ENCODE measurements at regions not wholly inside any gene's neighbourhood (a gene's known extent, or its start where the extent isn't known, plus 50 kb on each side); places are given as distances from the start of the nearest gene placed in this dataset.
"Not testable (repeated sequence)": the region's sequence is repeated elsewhere in the genome, so short reads cannot be mapped to it uniquely, and the experiment has no call there.

DNA sequence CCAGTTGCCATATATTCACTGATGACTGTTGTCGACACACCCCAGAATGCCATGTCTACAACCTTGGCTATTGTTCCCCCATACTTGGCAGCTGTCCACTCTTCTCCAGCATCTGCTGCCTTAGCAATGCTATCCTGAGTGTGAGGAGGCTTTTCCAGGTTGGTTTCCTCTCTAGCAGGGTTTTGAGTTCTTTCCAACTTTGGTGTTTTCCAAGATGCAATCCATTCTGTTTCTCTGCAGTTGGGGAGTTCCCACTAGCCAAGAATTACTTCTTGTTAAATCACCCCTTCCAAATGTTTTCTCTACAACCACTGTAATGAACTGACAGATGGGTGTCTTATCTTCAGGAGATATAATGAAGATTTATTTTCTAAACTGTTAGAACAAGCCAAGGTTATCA is 617.4 kb downstream of the CCSER2 start:
- DNase-seq: no peak

DNA sequence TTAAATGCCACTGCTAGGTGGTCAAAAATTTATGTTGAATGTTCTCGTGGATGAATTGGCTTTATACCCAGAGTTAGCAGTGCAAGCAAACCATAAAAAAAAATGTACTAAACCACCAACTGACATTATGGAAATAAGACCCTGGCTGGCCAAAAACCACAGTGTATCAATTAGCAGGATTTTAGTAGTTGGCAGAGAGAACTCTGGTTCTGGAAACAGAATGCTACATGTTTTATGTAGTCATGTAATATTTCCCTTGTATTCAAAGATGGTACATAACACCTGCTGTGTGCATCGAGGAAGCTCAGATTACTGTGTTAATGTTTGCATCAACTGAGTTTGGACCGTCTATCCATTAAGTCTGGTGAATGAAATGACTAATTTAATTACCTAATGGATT is 618.5 kb downstream of the CCSER2 start:
- DNase-seq: peak; percentile 32

DNA sequence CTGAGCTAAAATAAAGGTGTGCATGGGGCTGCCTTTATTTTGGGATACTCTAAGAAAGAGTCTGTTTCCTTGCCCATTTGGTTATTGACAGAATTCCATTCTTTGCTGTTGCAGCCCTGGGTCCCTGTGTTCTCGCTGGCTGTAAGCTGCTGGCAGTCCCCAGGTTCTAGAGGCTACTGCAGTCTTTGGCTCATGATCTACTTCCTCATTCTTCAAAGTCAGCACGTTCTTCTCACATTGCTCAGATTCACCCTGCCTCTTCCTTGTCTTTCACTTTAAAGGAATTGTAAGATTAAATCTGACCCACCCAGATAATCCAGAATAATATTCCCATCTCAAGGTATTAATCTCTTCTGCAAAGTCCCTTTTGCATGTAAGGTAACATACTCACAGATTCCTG is 620.3 kb downstream of the CCSER2 start:
- no peak for DNase-seq

DNA sequence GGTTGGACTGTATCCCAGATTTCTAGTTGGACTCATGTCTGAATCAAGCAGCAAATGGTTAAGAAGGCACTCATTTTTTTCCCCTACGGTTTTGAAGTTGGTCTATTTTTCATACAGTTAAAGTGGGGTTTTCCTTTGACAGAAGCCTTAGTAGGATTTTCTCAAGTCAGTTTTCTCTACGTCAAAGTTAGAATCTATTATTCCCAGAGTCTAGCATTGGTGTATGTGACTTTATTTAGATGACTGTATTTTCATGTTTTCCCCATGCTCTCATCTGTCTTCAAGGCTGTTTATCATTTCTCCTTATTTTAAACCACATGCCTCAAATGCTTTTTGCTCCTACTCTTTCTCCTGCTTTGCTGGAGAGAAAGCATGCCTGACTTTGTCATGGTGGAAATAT is 623.2 kb downstream of the CCSER2 start:
- DNase-seq: no peak

DNA sequence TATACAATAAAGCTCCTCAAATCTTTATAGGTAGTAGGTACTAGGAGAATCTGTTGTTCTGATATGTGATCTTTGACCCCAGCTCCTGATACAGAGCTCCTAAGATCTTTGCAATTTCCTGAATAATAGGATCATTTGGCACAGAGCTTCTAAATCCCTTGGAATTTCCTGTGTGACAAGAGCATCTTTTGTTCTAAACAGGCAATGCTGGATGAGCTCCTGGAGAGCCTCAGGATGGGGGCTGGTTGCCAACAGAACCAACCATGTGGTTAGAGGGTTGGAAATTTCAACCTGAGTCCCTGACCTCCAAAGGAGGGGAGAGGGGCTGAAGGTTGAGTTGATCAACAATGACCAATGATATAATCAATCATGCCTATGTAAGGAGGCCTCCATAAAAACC is 629.0 kb downstream of the CCSER2 start:
- DNase-seq: no peak

GRCh38 chr10:84965468-84965867 is 637.1 kb downstream of the CCSER2 start:
- no peak for DNase-seq

GRCh38 chr10:84966708-84967441 is 638.5 kb downstream of the CCSER2 start:
- DNase-seq: no peak

GRCh38 chr10:84969297-84969696 is 640.9 kb downstream of the CCSER2 start:
- not testable (repeated sequence) for DNase-seq

DNA sequence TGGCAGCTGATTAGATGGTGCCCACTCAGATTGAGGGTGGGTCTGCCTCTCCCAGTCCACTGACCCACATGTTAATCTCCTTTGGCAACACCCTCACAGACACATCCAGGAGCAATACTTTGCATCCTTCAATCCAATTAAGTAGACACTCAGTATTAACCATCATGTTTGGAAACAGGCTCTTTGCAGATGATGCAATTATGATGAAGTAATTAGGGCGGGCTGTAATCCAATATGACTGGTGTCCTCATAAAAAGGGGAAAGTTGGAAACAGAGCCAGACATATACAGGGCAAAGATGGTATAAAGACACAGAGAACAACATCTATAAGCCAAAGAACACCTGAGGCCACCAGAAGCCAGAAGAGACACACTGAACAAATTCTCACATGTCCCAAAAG is 658.6 kb downstream of the CCSER2 start:
- no peak for DNase-seq

DNA sequence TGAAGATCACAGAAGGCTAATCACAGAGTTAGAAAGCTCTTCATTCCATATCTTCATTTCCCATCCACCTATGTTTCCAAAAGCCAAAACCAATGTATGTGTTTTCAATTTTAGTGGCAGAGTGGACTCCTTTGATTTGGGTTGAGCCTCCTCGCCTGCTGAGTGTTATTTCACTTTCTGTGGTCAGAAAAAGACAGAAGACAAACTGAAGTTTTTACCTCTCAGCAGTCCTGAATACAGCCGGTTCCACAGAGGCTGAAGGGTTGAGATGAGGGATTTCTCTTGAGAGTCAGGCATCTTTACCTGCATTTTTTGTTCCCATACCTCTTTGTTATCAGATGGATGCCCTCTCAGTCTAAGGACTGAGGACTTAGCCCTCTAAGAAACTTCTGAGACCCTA is 659.6 kb downstream of the CCSER2 start:
- DNase-seq: no peak

DNA sequence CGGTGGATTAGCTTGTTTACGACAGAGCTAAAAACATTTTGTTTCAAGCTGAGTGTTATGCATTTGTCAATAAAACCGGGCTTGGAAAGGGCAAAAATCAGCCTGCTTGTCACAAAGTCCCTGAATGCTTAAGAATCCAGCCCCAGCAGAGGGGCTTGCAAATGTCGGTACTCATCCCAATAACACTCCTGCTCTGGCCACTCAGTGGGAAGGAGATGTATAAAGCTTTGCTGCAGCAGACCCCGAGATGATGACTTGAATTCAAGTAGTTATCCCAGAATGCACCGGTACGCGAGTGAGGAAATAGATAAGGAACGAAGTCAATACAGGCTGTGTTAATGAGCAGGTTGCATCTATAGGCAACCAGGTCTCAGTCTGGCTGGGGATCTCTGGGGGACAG is 662.3 kb downstream of the CCSER2 start:
- DNase-seq: no peak

GRCh38 chr10:84991301-84991700 is 662.9 kb downstream of the CCSER2 start:
- DNase-seq: no peak

- no peak for DNase-seq
These were observed 665.1 kb downstream of the CCSER2 start for GRCh38 chr10:84993251-84994035.

- DNase-seq: no peak
These were observed 666.3 kb downstream of the CCSER2 start for GRCh38 chr10:84994722-84995121.

GRCh38 chr10:84996580-84996979 is 668.2 kb downstream of the CCSER2 start:
- no peak for DNase-seq

- DNase-seq: no peak
These were observed 669.5 kb downstream of the CCSER2 start for GRCh38 chr10:84997870-84998269.

GRCh38 chr10:84999929-85000328 is 671.5 kb downstream of the CCSER2 start:
- DNase-seq: no peak

- DNase-seq: no peak
These were observed 674.7 kb downstream of the CCSER2 start for GRCh38 chr10:85003083-85003482.

DNA sequence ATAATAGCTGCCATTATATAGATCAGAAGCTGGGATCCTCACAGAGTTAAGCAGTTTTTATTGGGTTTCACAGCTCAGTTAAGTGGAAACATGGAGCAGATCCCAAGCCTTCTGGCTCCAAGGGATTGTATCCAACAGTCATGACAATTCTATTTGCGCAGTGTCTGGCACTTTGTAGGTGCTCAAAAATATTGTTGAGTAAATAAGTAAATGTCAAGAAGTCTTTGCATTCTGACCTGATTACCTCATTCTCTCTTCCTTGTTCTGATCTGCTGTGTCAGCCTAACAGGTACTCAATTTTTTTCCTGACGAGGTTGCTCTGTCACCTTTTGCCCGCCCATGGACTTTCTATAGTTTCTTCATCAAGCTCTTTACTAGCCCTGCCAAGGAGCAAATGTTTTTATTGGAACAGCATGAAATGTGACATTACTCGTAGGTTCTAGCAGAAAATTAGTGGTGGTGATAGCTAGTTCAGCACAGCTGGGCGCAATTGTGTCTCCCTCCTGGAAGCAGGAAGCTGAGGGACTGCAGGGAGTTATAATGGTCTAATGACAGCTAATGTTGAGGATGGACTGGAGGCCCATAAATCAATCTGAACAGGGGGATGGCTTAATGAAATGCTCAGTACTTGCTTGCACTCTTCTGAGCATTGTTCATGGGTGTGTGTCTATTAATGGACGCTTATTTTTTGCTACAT is 680.2 kb downstream of the CCSER2 start:
- peak; percentile 22 for DNase-seq

DNA sequence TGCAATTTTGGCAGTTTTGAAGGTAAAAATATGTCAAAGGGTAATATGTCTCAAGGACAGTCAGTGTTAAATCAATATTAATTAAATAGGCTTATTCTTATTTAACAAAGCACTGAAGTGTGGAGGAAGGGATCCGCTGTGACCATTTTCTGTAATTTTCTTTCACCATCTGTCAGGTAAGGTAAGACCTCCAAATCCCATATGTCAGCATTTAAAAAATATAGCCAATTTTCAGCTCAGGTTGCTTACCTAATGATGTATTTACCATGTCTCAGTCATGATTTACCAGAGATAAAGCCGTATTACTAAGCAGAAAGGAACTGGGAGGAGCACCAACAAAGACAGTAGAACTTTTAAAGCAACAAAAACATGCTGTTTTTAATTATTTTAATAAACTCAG is 683.9 kb downstream of the CCSER2 start:
- DNase-seq: no peak

GRCh38 chr10:85026878-85027467 is 698.6 kb downstream of the CCSER2 start:
- DNase-seq: no peak

DNA sequence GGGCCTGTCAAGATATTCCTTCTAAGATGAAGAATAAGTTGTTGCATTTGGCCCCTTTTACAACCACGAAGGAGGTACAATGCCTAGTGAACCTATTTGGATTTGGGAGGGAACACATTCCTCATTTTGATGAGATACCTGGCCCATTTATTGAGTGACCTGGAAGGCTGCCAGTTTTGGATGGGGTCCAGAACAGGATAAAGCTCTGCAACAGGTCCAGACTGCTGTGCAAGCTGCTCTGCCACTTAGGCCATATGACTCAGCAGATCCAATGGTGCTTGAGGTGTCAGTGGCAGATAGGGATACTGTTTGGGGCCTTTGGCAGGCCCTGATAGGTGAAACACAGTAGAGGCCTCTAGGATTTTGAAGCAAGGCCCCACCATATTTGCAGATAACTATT is 704.6 kb downstream of the CCSER2 start:
- DNase-seq: no peak

- no peak for DNase-seq
These were observed 708.3 kb downstream of the CCSER2 start for GRCh38 chr10:85036661-85037060.

DNA sequence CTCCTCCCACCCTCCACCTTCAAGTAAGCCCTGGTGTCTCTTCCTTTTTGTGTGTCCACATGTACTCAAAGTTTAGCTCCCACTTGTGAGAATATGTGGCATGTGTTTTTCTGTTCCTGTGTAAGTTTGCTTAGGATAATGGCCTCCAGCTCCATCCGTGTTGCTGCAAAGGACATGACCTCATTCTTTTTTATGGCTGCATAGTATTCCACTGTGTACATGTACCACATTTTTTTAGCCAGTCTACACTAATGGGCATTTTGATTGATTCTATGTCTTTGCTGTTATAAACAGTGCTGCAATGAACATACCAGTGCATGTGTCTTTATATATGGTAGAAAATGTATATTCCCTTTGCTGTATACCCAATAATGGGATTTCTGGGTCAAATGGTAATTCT is 710.9 kb downstream of the CCSER2 start:
- DNase-seq: no peak
